ENCODE measurements at regions not wholly inside any gene's neighbourhood (a gene's known extent, or its start where the extent isn't known, plus 50 kb on each side); places are given as distances from the start of the nearest gene placed in this dataset.

- TF ChIP-seq POLR2AphosphoS5 (IDR thresholded peaks at IDR 0.05), result no peak
- TF ChIP-seq CTCF (IDR thresholded peaks at IDR 0.05), result no peak
- TF ChIP-seq POLR2A (IDR thresholded peaks at IDR 0.05), result no peak
- TF ChIP-seq EP300 (IDR thresholded peaks at IDR 0.05; ENCODE audit: low read depth), result no peak
Observed at GRCh38 chr1:235923466-235924021, 56.8 kb upstream of the LYST start.

Data from transverse colon (tissue), 4 donors.